HL-60 (cell line): ENCODE measurements at regions not wholly inside any gene's neighbourhood (a gene's known extent, or its start where the extent isn't known, plus 50 kb on each side); places are given as distances from the start of the nearest gene placed in this dataset.

Experiments used
- CTCF ChIP-seq: IDR thresholded peaks from one replicate; pipeline ENCODE4 v1.5.1; 2011; ENCODE audit warnings: low read length, control low read depth, inconsistent platforms; ENCODE audit not compliant: insufficient read depth
- POLR2AphosphoS5 ChIP-seq: IDR thresholded peaks from 2 replicates; pipeline ENCODE4 v1.6.1; 2012; ENCODE audit warnings: low read depth
- SPI1 ChIP-seq: IDR thresholded peaks from 2 replicates; pipeline ENCODE4 v1.6.1; 2012; ENCODE audit warnings: low read depth, mild to moderate bottlenecking, borderline replicate concordance

GRCh38 chr9:79798450-79798849 lies 226.7 kb downstream of the TLE4 start:
- TF ChIP-seq CTCF, result no peak
- TF ChIP-seq POLR2AphosphoS5, result no peak
- no peak for TF ChIP-seq SPI1
